Liver (tissue), 8 donors: ENCODE measurements at regions not wholly inside any gene's neighbourhood (a gene's known extent, or its start where the extent isn't known, plus 50 kb on each side); places are given as distances from the start of the nearest gene placed in this dataset.

Source experiments
- DNase-seq: peaks from one replicate; pipeline ENCODE4 v3.0.0-alpha.2; 2017; ENCODE audit warnings: low spot score
- H3K27ac ChIP-seq, 2 donors: one replicate each; pipeline ENCODE4 v1.7.0; 2013; ENCODE audit warnings: inconsistent platforms in 2 of 2, low read length in 2 of 2, control low read depth in 1 of 2, low read depth in 1 of 2, mild to moderate bottlenecking in 1 of 2
- H3K27me3 ChIP-seq, 4 donors: one replicate each; pipeline versions ENCODE4 v1.6.1 to v1.7.0; 2013; ENCODE audit warnings: low read length in 3 of 4, inconsistent platforms in 1 of 4, mild to moderate bottlenecking in 1 of 4, moderate library complexity in 1 of 4; ENCODE audit not compliant: control insufficient read depth in 4 of 4, insufficient read depth in 4 of 4
- H3K36me3 ChIP-seq, 4 donors: one replicate each; pipeline versions ENCODE4 v1.6.1 to v1.7.0; 2013; ENCODE audit warnings: low read length in 3 of 4, mild to moderate bottlenecking in 3 of 4, low read depth in 1 of 4, moderate library complexity in 1 of 4; ENCODE audit not compliant: control insufficient read depth in 4 of 4, insufficient read depth in 3 of 4
- H3K4me1 ChIP-seq, 4 donors: one replicate each; pipeline versions ENCODE4 v1.6.1 to v1.7.0; 2013; ENCODE audit warnings: low read length in 3 of 4, mild to moderate bottlenecking in 3 of 4, moderate library complexity in 1 of 4; ENCODE audit not compliant: control insufficient read depth in 4 of 4, insufficient read depth in 4 of 4
- H3K4me3 ChIP-seq, 3 donors: one replicate each; pipeline versions ENCODE4 v1.6.1 to v1.7.0; 2013; ENCODE audit warnings: low read length in 3 of 3, control low read depth in 1 of 3, low read depth in 1 of 3, mild to moderate bottlenecking in 1 of 3
- H3K9ac ChIP-seq, 2 donors: one replicate each; pipeline ENCODE4 v1.7.0; 2013; ENCODE audit warnings: low read length in 2 of 2, mild to moderate bottlenecking in 2 of 2, moderate library complexity in 2 of 2, control low read depth in 1 of 2, low read depth in 1 of 2
- H3K9me3 ChIP-seq, 4 donors: one replicate each; pipeline versions ENCODE4 v1.6.1 to v1.7.0; 2013; ENCODE audit warnings: low read length in 3 of 4; ENCODE audit not compliant: control insufficient read depth in 4 of 4
- ATF3 ChIP-seq: IDR thresholded peaks from 2 replicates; pipeline ENCODE4 v1.6.1; 2016; ENCODE audit warnings: antibody characterized with exemption
- CTCF ChIP-seq: fragments of 150-350 bp; IDR thresholded peaks from 2 replicates; pipeline ENCODE4 v1.5.1; 2017; ENCODE audit warnings: improper control_type of control experiment, low read depth, low read length; ENCODE audit not compliant: missing input control
- EGR1 ChIP-seq, 2 donors: IDR thresholded peaks; 2 replicates each; pipeline ENCODE4 v1.6.1; 2016 to 2018; ENCODE audit warnings: antibody characterized with exemption in 2 of 2, low read depth in 2 of 2
- FOXA1 ChIP-seq: IDR thresholded peaks from 2 replicates; pipeline ENCODE4 v1.6.1; 2016; ENCODE audit warnings: antibody characterized with exemption
- FOXA2 ChIP-seq: IDR thresholded peaks from 2 replicates; pipeline ENCODE4 v1.6.1; 2016; ENCODE audit warnings: antibody characterized with exemption
- GABPA ChIP-seq, 2 donors: IDR thresholded peaks in 1 of 2; conservative IDR thresholded peaks in 1 of 2; 2 replicates each; pipeline ENCODE4 v1.6.1; 2016; ENCODE audit warnings: antibody characterized with exemption in 2 of 2, mild to moderate bottlenecking in 1 of 2, moderate library complexity in 1 of 2
- HNF4A ChIP-seq, 2 donors: conservative IDR thresholded peaks; 2 replicates each; pipeline ENCODE4 v1.6.1; 2016; ENCODE audit warnings: antibody characterized with exemption in 2 of 2, mild to moderate bottlenecking in 2 of 2
- HNF4G ChIP-seq: IDR thresholded peaks from 2 replicates; pipeline ENCODE4 v1.6.1; 2016; ENCODE audit warnings: antibody characterized with exemption
- JUND ChIP-seq, 2 donors: IDR thresholded peaks; 2 replicates each; pipeline ENCODE4 v1.6.1; 2016; ENCODE audit warnings: antibody characterized with exemption in 2 of 2
- NR2F2 ChIP-seq: IDR thresholded peaks from 2 replicates; pipeline ENCODE4 v1.6.1; 2016; ENCODE audit warnings: antibody characterized with exemption
- RAD21 ChIP-seq, 2 donors: IDR thresholded peaks; 2 replicates each; pipeline ENCODE4 v1.6.1; 2016; ENCODE audit warnings: antibody characterized with exemption in 2 of 2, mild to moderate bottlenecking in 2 of 2
- RXRA ChIP-seq, 2 donors: IDR thresholded peaks; 2 replicates each; pipeline ENCODE4 v1.6.1; 2017 to 2018; ENCODE audit warnings: antibody characterized with exemption in 2 of 2, mild to moderate bottlenecking in 1 of 2
- SP1 ChIP-seq: IDR thresholded peaks from 2 replicates; pipeline ENCODE4 v1.6.1; 2018; ENCODE audit warnings: antibody characterized with exemption, mild to moderate bottlenecking
- TAF1 ChIP-seq: conservative IDR thresholded peaks from 2 replicates; pipeline ENCODE4 v1.6.1; 2016; ENCODE audit warnings: antibody characterized with exemption, mild to moderate bottlenecking
- YY1 ChIP-seq: IDR thresholded peaks from 2 replicates; pipeline ENCODE4 v1.6.1; 2016; ENCODE audit warnings: antibody characterized with exemption, mild to moderate bottlenecking
- WGBS: extraction: QIAGEN DNeasy Blood & Tissue Kit; methylation state at CpG from one replicate; pipeline ENCODE4 v1.1.7; 2013; 5-methylcytosine and 5-hydroxymethylcytosine counted together
- TF ChIP-seq, protein P1 (sequence below): IDR thresholded peaks from 2 replicates; pipeline ENCODE4 v1.6.1; 2016; ENCODE audit warnings: antibody characterized with exemption
- TF ChIP-seq, protein P2 (sequence below): IDR thresholded peaks from 2 replicates; pipeline ENCODE4 v1.6.1; 2016; ENCODE audit warnings: antibody characterized with exemption
- TF ChIP-seq, protein P3 (sequence below): IDR thresholded peaks from 2 replicates; pipeline ENCODE4 v1.6.1; 2016; ENCODE audit warnings: antibody characterized with exemption, mild to moderate bottlenecking
- donor health status: healthy.
- donor health status: healthy.
- donor health status: healthy.
- donor health status: healthy.
- donor health status: healthy.

DNA sequence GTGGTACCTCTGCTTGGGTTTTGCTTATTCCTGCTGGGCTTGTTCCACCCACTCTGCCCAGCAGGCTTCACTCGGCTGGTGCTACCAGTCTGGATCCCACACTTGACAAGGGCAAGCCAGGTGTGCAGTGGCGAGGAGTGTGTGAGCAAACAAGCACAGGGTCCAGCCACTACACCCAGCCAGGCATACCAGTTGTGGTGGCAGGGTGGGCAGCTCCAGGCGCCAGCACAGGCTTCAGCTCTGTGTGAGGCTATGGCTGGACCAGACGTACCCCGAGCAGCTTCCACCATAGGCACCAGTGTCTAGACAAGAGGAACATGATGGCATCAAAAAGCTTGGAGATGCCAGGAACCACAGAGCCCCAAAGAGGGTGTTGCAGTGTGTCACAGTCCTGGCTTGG, 93.1 kb upstream of the GALNT5 start:
- Histone ChIP-seq H3K27ac (no peak overlapping the region), H3K4me1 (no peaks in the 10 kb centered on the region), H3K9ac (no peak overlapping the region), H3K9me3 (peaks cover 0 to 8% (median 4%) of the 10 kb centered on the region in 4 donors), H3K4me3 (no peak overlapping the region), H3K36me3 (no peaks in the 10 kb centered on the region), H3K27me3 (no peaks in the 10 kb centered on the region)
- DNase-seq, result no peak
- TF ChIP-seq NR2F2 (no peak), RAD21 (IDR thresholded peaks at IDR 0.05) (no peak), YY1 (no peak), TAF1 (no peak), ATF3 (no peak), JUND (IDR thresholded peaks at IDR 0.05) (no peak), HNF4A (conservative IDR thresholded peaks at IDR 0.05) (no peak), FOXA2 (no peak), CTCF (no peak)
- TF ChIP-seq, protein P1, sequence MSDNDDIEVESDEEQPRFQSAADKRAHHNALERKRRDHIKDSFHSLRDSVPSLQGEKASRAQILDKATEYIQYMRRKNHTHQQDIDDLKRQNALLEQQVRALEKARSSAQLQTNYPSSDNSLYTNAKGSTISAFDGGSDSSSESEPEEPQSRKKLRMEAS, result no peak
- 94% methylated on average over 5 of the region's 5 CpGs for WGBS

- WGBS, result 75% methylated on average over 1 of the region's 1 CpG
- no peaks in the 10 kb centered on the region for H3K36me3 ChIP-seq
- H3K9ac ChIP-seq, result no peak overlapping the region
- no peak for DNase-seq
- H3K9me3 ChIP-seq, result peaks cover 0 to 8% (median 4%) of the 10 kb centered on the region in 4 donors
- H3K27ac ChIP-seq, result no peak overlapping the region
- H3K4me3 ChIP-seq, result no peak overlapping the region
- H3K4me1 ChIP-seq, result no peaks in the 10 kb centered on the region
- TF ChIP-seq TAF1, result no peak
- TF ChIP-seq, protein P1, result no peak
- TF ChIP-seq YY1, result no peak
- no peak for TF ChIP-seq FOXA1
- TF ChIP-seq RXRA (IDR thresholded peaks at IDR 0.05), result no peak
- TF ChIP-seq ATF3, result no peak
- no peak for TF ChIP-seq RAD21 (IDR thresholded peaks at IDR 0.05)
- TF ChIP-seq EGR1 (IDR thresholded peaks at IDR 0.05; ENCODE audit: low read depth in 2 of 2), result no peak
- TF ChIP-seq HNF4G, result no peak
- TF ChIP-seq, protein P2, sequence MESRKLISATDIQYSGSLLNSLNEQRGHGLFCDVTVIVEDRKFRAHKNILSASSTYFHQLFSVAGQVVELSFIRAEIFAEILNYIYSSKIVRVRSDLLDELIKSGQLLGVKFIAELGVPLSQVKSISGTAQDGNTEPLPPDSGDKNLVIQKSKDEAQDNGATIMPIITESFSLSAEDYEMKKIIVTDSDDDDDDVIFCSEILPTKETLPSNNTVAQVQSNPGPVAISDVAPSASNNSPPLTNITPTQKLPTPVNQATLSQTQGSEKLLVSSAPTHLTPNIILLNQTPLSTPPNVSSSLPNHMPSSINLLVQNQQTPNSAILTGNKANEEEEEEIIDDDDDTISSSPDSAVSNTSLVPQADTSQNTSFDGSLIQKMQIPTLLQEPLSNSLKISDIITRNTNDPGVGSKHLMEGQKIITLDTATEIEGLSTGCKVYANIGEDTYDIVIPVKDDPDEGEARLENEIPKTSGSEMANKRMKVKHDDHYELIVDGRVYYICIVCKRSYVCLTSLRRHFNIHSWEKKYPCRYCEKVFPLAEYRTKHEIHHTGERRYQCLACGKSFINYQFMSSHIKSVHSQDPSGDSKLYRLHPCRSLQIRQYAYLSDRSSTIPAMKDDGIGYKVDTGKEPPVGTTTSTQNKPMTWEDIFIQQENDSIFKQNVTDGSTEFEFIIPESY, result no peak
- TF ChIP-seq, protein P3, sequence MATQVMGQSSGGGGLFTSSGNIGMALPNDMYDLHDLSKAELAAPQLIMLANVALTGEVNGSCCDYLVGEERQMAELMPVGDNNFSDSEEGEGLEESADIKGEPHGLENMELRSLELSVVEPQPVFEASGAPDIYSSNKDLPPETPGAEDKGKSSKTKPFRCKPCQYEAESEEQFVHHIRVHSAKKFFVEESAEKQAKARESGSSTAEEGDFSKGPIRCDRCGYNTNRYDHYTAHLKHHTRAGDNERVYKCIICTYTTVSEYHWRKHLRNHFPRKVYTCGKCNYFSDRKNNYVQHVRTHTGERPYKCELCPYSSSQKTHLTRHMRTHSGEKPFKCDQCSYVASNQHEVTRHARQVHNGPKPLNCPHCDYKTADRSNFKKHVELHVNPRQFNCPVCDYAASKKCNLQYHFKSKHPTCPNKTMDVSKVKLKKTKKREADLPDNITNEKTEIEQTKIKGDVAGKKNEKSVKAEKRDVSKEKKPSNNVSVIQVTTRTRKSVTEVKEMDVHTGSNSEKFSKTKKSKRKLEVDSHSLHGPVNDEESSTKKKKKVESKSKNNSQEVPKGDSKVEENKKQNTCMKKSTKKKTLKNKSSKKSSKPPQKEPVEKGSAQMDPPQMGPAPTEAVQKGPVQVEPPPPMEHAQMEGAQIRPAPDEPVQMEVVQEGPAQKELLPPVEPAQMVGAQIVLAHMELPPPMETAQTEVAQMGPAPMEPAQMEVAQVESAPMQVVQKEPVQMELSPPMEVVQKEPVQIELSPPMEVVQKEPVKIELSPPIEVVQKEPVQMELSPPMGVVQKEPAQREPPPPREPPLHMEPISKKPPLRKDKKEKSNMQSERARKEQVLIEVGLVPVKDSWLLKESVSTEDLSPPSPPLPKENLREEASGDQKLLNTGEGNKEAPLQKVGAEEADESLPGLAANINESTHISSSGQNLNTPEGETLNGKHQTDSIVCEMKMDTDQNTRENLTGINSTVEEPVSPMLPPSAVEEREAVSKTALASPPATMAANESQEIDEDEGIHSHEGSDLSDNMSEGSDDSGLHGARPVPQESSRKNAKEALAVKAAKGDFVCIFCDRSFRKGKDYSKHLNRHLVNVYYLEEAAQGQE, result no peak
- no peak for TF ChIP-seq JUND (IDR thresholded peaks at IDR 0.05)
- TF ChIP-seq CTCF, result no peak
- no peak for TF ChIP-seq HNF4A (conservative IDR thresholded peaks at IDR 0.05)
- TF ChIP-seq GABPA (IDR thresholded peaks at IDR 0.05 in 1 of 2, conservative IDR thresholded peaks at IDR 0.05 in 1 of 2), result no peak
- TF ChIP-seq FOXA2, result no peak
- no peak for TF ChIP-seq NR2F2
- TF ChIP-seq SP1, result no peak
- no peaks in the 10 kb centered on the region for H3K27me3 ChIP-seq
Observed at GRCh38 chr2:157164891-157165290, 92.6 kb upstream of the GALNT5 start.
